Thymus (tissue), 11 donors: ENCODE measurements at regions not wholly inside any gene's neighbourhood (a gene's known extent, or its start where the extent isn't known, plus 50 kb on each side); places are given as distances from the start of the nearest gene placed in this dataset.

Experiments used
- DNase-seq, 9 donors: peaks; one replicate each; pipeline ENCODE4 v3.0.0-alpha.2; 2013; ENCODE audit warnings: low spot score in 9 of 9, low read depth in 6 of 9, missing footprints in 1 of 9
- H3K27ac ChIP-seq, 2 donors: one replicate each; pipeline ENCODE4 v1.5.1; 2013; ENCODE audit warnings: control low read depth in 1 of 2, low read depth in 1 of 2, low read length in 1 of 2, mild to moderate bottlenecking in 1 of 2, moderate library complexity in 1 of 2
- H3K27me3 ChIP-seq, 2 donors: one replicate each; pipeline ENCODE4 v1.5.1; 2013; ENCODE audit warnings: low read length in 1 of 2; ENCODE audit not compliant: control insufficient read depth in 2 of 2, insufficient read depth in 1 of 2
- H3K36me3 ChIP-seq, 2 donors: one replicate each; pipeline ENCODE4 v1.5.1; 2013; ENCODE audit warnings: low read length in 1 of 2, mild to moderate bottlenecking in 1 of 2, moderate library complexity in 1 of 2; ENCODE audit not compliant: control insufficient read depth in 2 of 2, insufficient read depth in 2 of 2
- H3K4me1 ChIP-seq, 2 donors: one replicate each; pipeline ENCODE4 v1.5.1; 2013; ENCODE audit warnings: low read length in 2 of 2; ENCODE audit not compliant: control insufficient read depth in 2 of 2, insufficient read depth in 2 of 2
- H3K4me3 ChIP-seq, 2 donors: one replicate each; pipeline ENCODE4 v1.5.1; 2013; ENCODE audit warnings: low read length in 2 of 2, control low read depth in 1 of 2, mild to moderate bottlenecking in 1 of 2
- H3K9me3 ChIP-seq, 2 donors: one replicate each; pipeline ENCODE4 v1.5.1; 2013; ENCODE audit warnings: low read length in 1 of 2, mild to moderate bottlenecking in 1 of 2; ENCODE audit not compliant: control insufficient read depth in 2 of 2, insufficient read depth in 1 of 2
- WGBS: extraction: QIAGEN DNeasy Blood & Tissue Kit; methylation state at CpG from one replicate; pipeline ENCODE4 v1.1.7; 2013; 5-methylcytosine and 5-hydroxymethylcytosine counted together
- donor health status: healthy.

DNA sequence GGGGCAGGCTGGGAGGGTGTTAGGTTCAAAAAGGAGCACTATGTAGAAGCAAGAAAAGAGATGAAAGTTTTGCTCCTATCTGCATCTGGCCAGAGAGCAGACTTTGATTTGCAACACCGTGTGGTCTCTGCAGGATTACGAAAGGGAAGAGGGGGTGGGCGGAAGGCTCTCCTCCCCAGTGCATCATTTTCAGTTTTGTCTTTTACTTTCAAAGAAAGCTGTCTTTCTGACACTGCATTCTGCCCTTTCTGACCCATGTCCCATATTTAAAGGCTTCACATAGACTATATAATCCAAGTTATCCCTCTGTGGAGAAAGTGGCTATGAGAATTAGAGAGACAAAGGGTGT, 126.5 kb downstream of the RHOU start:
- Histone ChIP-seq H3K4me3 (no peak overlapping the region), H3K36me3 (no peaks in the 10 kb centered on the region), H3K4me1 (peaks cover 5 to 42% of the 10 kb centered on the region in 2 donors), H3K27me3 (no peaks in the 10 kb centered on the region), H3K9me3 (no peaks in the 10 kb centered on the region), H3K27ac (no peak overlapping the region)
- 72% methylated on average over 3 of the region's 3 CpGs for WGBS
- no peak for DNase-seq

- Histone ChIP-seq H3K27me3 (no peaks in the 10 kb centered on the region), H3K27ac (no peak overlapping the region), H3K4me3 (no peak overlapping the region), H3K4me1 (peaks cover 5 to 48% of the 10 kb centered on the region in 2 donors), H3K36me3 (no peaks in the 10 kb centered on the region), H3K9me3 (no peaks in the 10 kb centered on the region)
- DNase-seq, result no peak
- WGBS, result 97% methylated on average over 13 of the region's 13 CpGs
Observed at GRCh38 chr1:228862542-228863505, 127.5 kb downstream of the RHOU start.

GRCh38 chr1:228863776-228864175, 128.5 kb downstream of the RHOU start:
- H3K36me3 ChIP-seq, result no peaks in the 10 kb centered on the region
- no peaks in the 10 kb centered on the region for H3K9me3 ChIP-seq
- H3K4me3 ChIP-seq, result no peak overlapping the region
- WGBS, result 88% methylated on average over 7 of the region's 7 CpGs
- DNase-seq, result peak in 1 of 9 donors; percentile 26
- H3K4me1 ChIP-seq, result peaks cover 8 to 57% of the 10 kb centered on the region in 2 donors
- H3K27me3 ChIP-seq, result no peaks in the 10 kb centered on the region
- H3K27ac ChIP-seq, result peak overlapping the region in 1 of 2 donors; percentile 45

DNA sequence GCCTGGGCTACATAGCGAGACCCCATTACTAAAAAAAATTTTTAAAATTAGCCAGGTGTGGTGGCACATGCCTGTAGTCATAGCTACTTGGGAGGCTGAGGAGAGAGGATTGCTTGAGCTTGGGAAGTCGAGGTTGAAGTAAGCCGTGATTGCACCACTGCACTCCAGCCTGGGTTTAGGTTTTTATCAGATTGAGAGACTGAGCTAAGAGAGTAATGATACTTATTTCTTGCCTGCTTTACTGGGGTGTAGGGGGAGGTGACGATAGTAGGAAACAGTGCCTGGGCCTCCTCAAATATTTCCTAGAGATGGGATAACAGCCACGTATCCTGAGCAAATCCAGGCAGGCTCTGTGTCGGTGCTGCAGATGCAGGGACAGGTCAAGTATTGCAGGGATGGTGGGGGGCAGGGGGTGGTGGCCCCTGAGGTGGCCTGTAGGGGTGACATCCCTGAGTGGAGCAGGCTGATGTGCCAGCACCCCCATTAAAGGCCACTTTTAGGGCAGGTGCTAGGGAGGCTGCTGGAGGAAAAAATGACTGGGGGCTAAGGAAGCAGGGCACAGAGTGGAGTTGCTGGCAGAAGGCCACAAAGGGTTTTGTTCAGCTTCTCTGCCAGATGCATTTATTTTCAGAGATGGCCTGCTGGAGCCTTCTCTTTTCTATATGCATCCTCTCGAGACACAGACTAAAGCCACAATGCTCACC, 130.5 kb downstream of the RHOU start:
- Histone ChIP-seq H3K36me3 (no peaks in the 10 kb centered on the region), H3K4me3 (no peak overlapping the region), H3K27me3 (no peaks in the 10 kb centered on the region), H3K9me3 (no peaks in the 10 kb centered on the region), H3K27ac (no peak overlapping the region), H3K4me1 (peaks cover 8 to 60% of the 10 kb centered on the region in 2 donors)
- WGBS, result 90% methylated on average over 7 of the region's 7 CpGs
- DNase-seq, result no peak

DNA sequence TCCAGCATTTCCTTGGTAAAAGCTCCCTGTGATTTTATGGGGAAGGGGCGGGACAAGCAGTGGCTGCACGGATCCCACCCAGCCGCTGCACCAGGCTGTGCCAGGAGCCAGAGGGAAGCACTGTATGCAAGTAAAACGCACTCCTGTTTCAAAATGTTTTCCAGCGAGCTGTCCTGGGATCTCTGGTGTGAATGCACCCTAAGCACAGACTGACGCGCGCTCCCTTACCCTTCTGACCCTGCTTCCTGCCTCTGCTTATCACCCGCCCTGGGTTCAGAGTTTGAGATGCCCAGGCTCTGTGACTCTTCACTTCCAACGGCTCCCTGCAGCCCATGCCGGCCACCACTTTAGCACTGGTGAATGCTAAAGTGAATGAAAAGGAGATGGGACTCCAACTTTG, 131.2 kb downstream of the RHOU start:
- Histone ChIP-seq H3K4me1 (peaks cover 8 to 61% of the 10 kb centered on the region in 2 donors), H3K4me3 (no peak overlapping the region), H3K27me3 (no peaks in the 10 kb centered on the region), H3K36me3 (no peaks in the 10 kb centered on the region), H3K27ac (no peak overlapping the region), H3K9me3 (no peaks in the 10 kb centered on the region)
- DNase-seq, result no peak
- WGBS, result 96% methylated on average over 11 of the region's 11 CpGs

DNA sequence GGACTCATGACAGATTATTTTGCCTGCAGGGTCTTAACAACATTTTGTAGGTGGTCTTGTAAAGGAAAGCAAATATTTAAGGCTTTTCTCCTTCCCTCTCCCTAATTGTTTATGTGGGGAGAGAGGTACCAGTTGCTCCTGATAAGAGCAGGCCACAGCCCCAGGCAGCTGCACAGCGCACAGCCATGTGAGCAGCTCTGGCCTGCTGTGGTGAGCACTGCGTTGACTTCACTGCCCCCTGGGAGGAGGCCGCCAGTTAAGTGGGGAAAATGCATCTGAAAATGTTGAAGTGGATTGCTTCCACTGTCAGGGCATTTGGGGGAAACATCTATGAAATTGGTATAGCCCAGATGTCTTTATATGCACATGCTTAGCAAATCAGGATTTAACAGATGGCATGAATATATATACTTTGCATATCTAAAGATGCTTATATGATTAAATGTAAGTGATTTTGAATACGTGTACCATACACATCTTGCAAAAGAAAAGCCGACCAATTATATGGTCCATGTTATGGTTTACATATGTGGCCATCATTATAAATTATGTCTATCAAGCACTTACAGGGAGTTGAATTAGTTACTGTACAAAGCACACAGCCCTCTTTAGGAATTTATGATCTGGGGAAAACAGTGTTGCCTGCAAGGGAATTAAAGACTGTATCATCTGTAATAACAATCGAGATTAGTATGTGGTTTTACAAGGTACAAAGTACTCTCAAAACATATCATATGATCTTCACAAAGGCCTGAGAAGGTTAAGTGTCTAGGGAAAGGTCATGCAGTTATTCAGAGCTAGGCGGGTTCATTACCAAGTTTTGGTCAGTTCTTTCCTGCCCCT, 132.1 kb downstream of the RHOU start:
- Histone ChIP-seq H3K9me3 (no peaks in the 10 kb centered on the region), H3K27ac (no peak overlapping the region), H3K4me3 (no peak overlapping the region), H3K4me1 (peaks cover 8 to 57% of the 10 kb centered on the region in 2 donors), H3K27me3 (no peaks in the 10 kb centered on the region), H3K36me3 (no peaks in the 10 kb centered on the region)
- no peak for DNase-seq
- 82% methylated on average over 7 of the region's 7 CpGs for WGBS

DNA sequence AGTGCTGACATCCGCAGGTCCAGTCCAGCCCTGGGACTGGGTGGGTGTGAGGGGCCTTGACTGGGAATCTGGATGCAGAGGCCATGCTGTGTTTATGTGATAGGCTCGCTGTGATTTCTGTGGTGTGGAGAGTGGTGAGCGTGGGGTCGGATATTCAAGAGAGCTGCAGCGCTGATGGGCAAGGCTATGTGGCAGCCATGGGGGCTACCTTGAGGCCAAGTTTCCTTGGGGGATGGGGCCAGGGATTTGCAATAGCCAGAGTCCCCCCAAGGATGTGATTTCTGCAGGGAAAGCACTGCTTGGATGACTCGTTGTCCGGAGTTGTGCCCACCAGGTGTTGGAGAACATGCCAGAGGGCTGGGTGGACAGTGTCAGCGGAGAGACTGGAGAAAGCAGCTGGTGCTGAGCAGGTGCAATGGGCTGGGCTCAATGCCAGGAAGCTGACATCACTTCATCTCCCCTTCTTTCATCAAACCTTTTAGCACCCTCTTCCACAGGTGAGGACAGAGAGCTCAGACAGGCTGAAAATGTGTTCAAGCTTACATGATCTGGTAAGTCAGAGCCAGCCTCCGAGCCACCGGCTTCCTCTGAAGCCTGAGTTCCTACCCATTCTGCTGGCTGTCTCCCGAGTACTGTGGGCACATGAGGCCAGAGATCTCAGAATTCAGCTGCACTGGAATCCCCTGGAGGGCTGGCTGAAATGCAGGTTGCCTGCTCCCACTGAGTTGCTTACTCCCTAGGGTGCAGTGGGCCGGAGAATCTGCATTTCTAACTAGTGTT, 132.9 kb downstream of the RHOU start:
- no peak overlapping the region for H3K4me3 ChIP-seq
- H3K27me3 ChIP-seq, result no peaks in the 10 kb centered on the region
- H3K27ac ChIP-seq, result no peak overlapping the region
- 82% methylated on average over 12 of the region's 12 CpGs for WGBS
- H3K4me1 ChIP-seq, result peaks cover 8 to 53% of the 10 kb centered on the region in 2 donors
- no peaks in the 10 kb centered on the region for H3K9me3 ChIP-seq
- DNase-seq, result peak in 3 of 9 donors; percentile 42 to 53 (median 44)
- no peaks in the 10 kb centered on the region for H3K36me3 ChIP-seq

GRCh38 chr1:228868731-228869024, 133.4 kb downstream of the RHOU start:
- no peak for DNase-seq
- no peaks in the 10 kb centered on the region for H3K9me3 ChIP-seq
- no peaks in the 10 kb centered on the region for H3K36me3 ChIP-seq
- H3K4me3 ChIP-seq, result no peak overlapping the region
- WGBS, result over 99% methylated on average over 3 of the region's 3 CpGs
- H3K4me1 ChIP-seq, result peaks cover 8 to 48% of the 10 kb centered on the region in 2 donors
- no peak overlapping the region for H3K27ac ChIP-seq
- H3K27me3 ChIP-seq, result no peaks in the 10 kb centered on the region
